ENCODE measurements at regions not wholly inside any gene's neighbourhood (a gene's known extent, or its start where the extent isn't known, plus 50 kb on each side); places are given as distances from the start of the nearest gene placed in this dataset.

DNA sequence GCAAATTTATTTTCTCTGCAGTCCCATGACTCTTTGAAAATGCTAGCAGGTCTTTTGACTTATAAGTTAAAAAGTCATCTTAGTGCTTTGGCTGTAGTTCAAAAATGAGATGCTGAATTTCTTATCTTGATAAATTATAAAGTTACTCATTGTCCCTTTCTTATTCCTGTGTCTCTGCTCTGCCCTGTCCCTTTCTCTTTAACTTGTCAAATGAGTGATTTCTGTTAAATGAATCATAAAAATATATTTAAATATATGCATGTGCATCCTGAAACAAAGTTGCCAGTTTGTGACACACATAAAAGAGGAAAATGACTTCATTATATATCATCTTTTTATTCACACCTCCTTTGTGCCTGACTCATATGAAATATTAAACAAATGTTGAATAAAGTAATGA is 1097.3 kb upstream of the EPHA6 start:
- TF ChIP-seq, protein P1, sequence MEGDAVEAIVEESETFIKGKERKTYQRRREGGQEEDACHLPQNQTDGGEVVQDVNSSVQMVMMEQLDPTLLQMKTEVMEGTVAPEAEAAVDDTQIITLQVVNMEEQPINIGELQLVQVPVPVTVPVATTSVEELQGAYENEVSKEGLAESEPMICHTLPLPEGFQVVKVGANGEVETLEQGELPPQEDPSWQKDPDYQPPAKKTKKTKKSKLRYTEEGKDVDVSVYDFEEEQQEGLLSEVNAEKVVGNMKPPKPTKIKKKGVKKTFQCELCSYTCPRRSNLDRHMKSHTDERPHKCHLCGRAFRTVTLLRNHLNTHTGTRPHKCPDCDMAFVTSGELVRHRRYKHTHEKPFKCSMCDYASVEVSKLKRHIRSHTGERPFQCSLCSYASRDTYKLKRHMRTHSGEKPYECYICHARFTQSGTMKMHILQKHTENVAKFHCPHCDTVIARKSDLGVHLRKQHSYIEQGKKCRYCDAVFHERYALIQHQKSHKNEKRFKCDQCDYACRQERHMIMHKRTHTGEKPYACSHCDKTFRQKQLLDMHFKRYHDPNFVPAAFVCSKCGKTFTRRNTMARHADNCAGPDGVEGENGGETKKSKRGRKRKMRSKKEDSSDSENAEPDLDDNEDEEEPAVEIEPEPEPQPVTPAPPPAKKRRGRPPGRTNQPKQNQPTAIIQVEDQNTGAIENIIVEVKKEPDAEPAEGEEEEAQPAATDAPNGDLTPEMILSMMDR (IDR thresholded peaks at IDR 0.05; ENCODE audit: poor library complexity), result no peak
- TF ChIP-seq EZH2 (IDR thresholded peaks at IDR 0.05; ENCODE audit: borderline replicate concordance) (no peak), EZH2phosphoT487 (IDR thresholded peaks at IDR 0.05; ENCODE audit: low read depth, severe bottlenecking, unreplicated experiment) (no peak)
